ENCODE measurements at regions not wholly inside any gene's neighbourhood (a gene's known extent, or its start where the extent isn't known, plus 50 kb on each side); places are given as distances from the start of the nearest gene placed in this dataset.

DNA sequence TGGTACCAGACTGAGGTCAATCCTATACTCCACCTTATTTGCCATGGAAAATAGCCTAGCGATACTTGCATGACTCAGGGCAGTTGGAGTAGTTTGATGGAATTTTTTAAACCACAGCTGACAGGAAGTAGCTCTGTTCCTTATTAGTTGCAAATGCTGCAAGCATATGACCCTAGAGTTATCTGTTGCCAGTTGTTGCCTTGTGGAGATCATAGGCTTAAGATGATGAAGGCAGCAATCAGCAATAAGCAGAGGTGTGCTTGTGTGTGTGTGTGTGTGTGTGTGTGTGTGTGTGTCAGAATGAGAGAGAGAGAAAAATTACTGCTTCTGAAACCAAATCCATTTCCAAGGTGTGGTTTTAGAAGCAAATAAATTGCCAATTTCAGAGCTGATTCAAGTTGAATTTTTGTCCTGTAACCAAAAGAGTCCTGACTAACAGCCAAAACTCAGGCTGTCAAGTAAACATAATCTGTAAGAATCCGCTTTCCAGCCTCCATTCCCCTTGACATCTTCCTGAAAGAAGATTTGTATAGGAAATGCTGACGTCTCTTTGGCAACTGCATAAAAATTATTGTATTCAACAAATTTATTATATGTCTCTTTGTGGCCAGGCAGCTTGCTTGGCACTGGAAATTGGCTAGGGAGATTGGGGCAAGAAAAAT, 141.2 kb downstream of the SERPINI1 start:
- no peak for TF ChIP-seq CTCF (IDR thresholded peaks at IDR 0.05; ENCODE audit: extremely low read depth in 1 of 2, insufficient read depth in 1 of 2, low read depth in 1 of 2, low read length in 2 of 2)
- TF ChIP-seq POLR2A (IDR thresholded peaks at IDR 0.05; ENCODE audit: low read depth, low read length) = no peak
- TF ChIP-seq POLR2AphosphoS5 (IDR thresholded peaks at IDR 0.05; ENCODE audit: insufficient read depth, low read depth, low read length) = no peak
- no peak for TF ChIP-seq EZH2 (IDR thresholded peaks at IDR 0.05; ENCODE audit: borderline replicate concordance, low read depth, low read length, severe bottlenecking)

Data from endothelial cell of umbilical vein (primary cell).